ENCODE measurements at regions not wholly inside any gene's neighbourhood (a gene's known extent, or its start where the extent isn't known, plus 50 kb on each side); places are given as distances from the start of the nearest gene placed in this dataset.

GRCh38 chr2:209367075-209367747 lies 56.6 kb upstream of the MAP2 start:
- no peak for ATAC-seq
- H3K9me2 ChIP-seq (ENCODE audit: insufficient read depth) = no peaks in the 10 kb centered on the region
- Mint-ChIP-seq H3K36me3 (ENCODE audit: low read depth) (peaks cover 6% of the 10 kb centered on the region; the same call in 1 of the 3 replicates), H3K9me3 (peaks cover 8% of the 10 kb centered on the region), H3K27ac (no peak overlapping the region), H3K27me3 (ENCODE audit: insufficient read depth, low read depth, poor library complexity) (no peaks in the 10 kb centered on the region), H3K4me3 (no peak overlapping the region), H3K4me1 (peaks cover 13% of the 10 kb centered on the region; the same call in 2 of the 3 replicates)
- no peak overlapping the region for H3K4me3 ChIP-seq
- DNase-seq (ENCODE audit: low spot score) = no peak
- H4K20me1 ChIP-seq (replicated peaks; ENCODE audit: insufficient read depth) = no peaks in the 10 kb centered on the region
- H3K4me2 ChIP-seq = no peak overlapping the region
- H3K27ac ChIP-seq (ENCODE audit: low read depth) = no peak overlapping the region
- no peaks in the 10 kb centered on the region for H3K79me2 ChIP-seq (replicated peaks; ENCODE audit: insufficient read depth)
- H3K36me3 ChIP-seq (ENCODE audit: insufficient read depth) = no peaks in the 10 kb centered on the region
- no peaks in the 10 kb centered on the region for H3K27me3 ChIP-seq (ENCODE audit: insufficient read depth)
- no peak overlapping the region for H2AFZ ChIP-seq
- no peaks in the 10 kb centered on the region for H3F3A ChIP-seq (replicated peaks; ENCODE audit: low read depth)
- TF ChIP-seq ZNF462 (CRISPR knock-in tag; IDR thresholded peaks at IDR 0.05) (no peak), NANOG (IDR thresholded peaks at IDR 0.05; ENCODE audit: borderline replicate concordance) (no peak), CTCF (conservative IDR thresholded peaks at IDR 0.05; ENCODE audit: low read depth in 2 of 2) (no peak), REST (IDR thresholded peaks at IDR 0.05; ENCODE audit: unreplicated experiment) (no peak), POLR2AphosphoS5 (IDR thresholded peaks at IDR 0.05; ENCODE audit: low read depth) (no peak), STAT1 (IDR thresholded peaks at IDR 0.05; ENCODE audit: unreplicated experiment) (no peak), CREB1 (CRISPR knock-in tag; IDR thresholded peaks at IDR 0.05; ENCODE audit: low read depth) (no peak), ZNF114 (CRISPR knock-in tag; IDR thresholded peaks at IDR 0.05) (no peak), ETS1 (IDR thresholded peaks at IDR 0.05) (no peak)
- H3K4me1 ChIP-seq (ENCODE audit: insufficient read depth) = peaks cover 2% of the 10 kb centered on the region; the same call in 1 of the 2 replicates
